Activated naive CD4-positive, alpha-beta T cell treated with anti-CD3 and anti-CD28 coated beads for 36 hours (primary cell): ENCODE measurements at regions not wholly inside any gene's neighbourhood (a gene's known extent, or its start where the extent isn't known, plus 50 kb on each side); places are given as distances from the start of the nearest gene placed in this dataset.

Experiments
- CTCF ChIA-PET: fragments of 350-600 bp; sonication (Branson Sonifier 250); formaldehyde crosslinking; loops from one replicate; lab custom pipeline; 2021; ENCODE audit warnings: antibody characterized with exemption; lab: Charles Lee
- DNase-seq: peaks from one replicate; pipeline ENCODE4 v3.0.0-alpha.2; 2020
- H3K27ac Mint-ChIP-seq: one replicate; pipeline ENCODE4 v1.8.0; 2021; ENCODE audit warnings: mild to moderate bottlenecking, mixed read lengths
- H3K27me3 Mint-ChIP-seq: one replicate; pipeline ENCODE4 v1.8.0; 2021; ENCODE audit warnings: low read depth, mixed read lengths
- H3K36me3 Mint-ChIP-seq: one replicate; pipeline ENCODE4 v1.8.0; 2021; ENCODE audit warnings: low read depth, mixed read lengths
- H3K4me1 Mint-ChIP-seq: one replicate; pipeline ENCODE4 v1.8.0; 2021; ENCODE audit warnings: low read depth, mixed read lengths
- H3K4me3 Mint-ChIP-seq: one replicate; pipeline ENCODE4 v1.8.0; 2021; ENCODE audit warnings: mild to moderate bottlenecking, moderate library complexity, mixed read lengths
- H3K9me3 Mint-ChIP-seq: one replicate; pipeline ENCODE4 v1.8.0; 2021; ENCODE audit warnings: mixed read lengths
- intact Hi-C: fragments of 100-400 bp; cut with micrococcal nuclease; formaldehyde crosslinking; loops from one replicate; pipeline ENCODE4 v1.15.1; 2023

DNA sequence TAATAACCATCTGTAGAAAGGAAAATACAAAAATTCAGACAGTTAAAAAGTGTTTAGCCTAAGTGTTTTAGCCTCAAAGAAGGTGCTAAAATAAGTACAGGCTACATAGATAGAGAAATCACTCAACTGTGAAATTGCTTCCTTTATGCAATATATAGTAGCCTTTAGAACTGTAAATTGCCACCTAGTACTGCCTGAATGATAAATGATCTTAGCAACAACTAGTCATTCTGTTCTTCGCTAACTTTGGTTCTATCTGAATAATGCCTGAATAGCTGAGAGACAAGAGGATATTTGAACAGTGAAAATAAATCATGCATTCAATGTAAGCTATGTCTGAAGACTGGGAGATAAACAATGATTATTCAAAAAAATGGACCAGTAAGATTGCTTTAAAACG lies 603.3 kb upstream of the PTCHD4 start:
- no peak for DNase-seq
- no peak overlapping the region for H3K4me3 Mint-ChIP-seq
- intact Hi-C loops, result no loop called here
- CTCF ChIA-PET, result interaction anchor here (0.6 kb wide), 1 partner anchor 365 kb away, joined by 3 read pairs; no protein-coding TSS in a partner anchor
- peaks cover under 1% of the 10 kb centered on the region for H3K9me3 Mint-ChIP-seq
- H3K4me1 Mint-ChIP-seq, result no peaks in the 10 kb centered on the region
- H3K27me3 Mint-ChIP-seq, result no peaks in the 10 kb centered on the region
- H3K36me3 Mint-ChIP-seq, result no peaks in the 10 kb centered on the region
- no peak overlapping the region for H3K27ac Mint-ChIP-seq

DNA sequence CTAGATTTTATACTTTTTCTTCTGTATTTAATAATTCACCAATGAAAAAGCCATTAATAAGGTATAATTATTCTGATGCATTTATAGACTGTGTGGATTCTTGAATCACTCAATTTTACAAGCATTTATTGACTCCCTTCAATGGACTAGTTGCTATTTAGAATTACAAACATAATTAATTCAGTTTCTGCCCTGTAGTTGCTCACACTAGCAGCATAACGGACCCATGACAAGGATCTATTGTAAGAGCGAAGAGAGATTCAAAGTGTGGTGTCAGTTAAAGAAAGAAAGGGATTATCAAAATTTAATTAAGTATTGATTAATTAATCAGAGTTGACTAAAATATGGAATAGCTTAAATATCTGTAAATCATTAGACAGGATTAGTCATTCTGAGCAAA lies 602.6 kb upstream of the PTCHD4 start:
- DNase-seq, result no peak
- CTCF ChIA-PET, result no interaction called here
- Mint-ChIP-seq H3K4me1 (no peaks in the 10 kb centered on the region), H3K9me3 (no peaks in the 10 kb centered on the region), H3K27ac (no peak overlapping the region), H3K27me3 (no peaks in the 10 kb centered on the region), H3K36me3 (no peaks in the 10 kb centered on the region), H3K4me3 (no peak overlapping the region)
- intact Hi-C loops, result no loop called here

DNA sequence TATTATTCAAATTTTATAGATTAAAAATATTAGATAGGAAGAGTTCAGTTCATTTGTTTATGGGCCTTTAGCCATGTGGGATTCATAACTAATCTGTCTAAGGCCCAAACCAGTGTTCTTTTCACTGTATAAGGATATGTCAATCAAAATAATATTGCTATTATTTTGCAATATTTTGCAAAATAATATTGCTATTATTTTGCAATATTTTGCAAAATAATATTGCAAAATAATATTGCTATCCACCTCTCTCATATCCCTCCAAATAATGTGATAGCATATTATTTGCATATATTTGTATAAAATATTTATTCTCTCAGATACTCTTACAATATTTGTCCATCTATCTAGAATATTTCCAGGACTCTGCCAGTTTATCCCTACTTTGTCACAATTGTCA lies 595.3 kb upstream of the PTCHD4 start:
- no peak for DNase-seq
- H3K36me3 Mint-ChIP-seq, result no peaks in the 10 kb centered on the region
- CTCF ChIA-PET, result no interaction called here
- intact Hi-C loops, result no loop called here
- H3K9me3 Mint-ChIP-seq, result peaks cover 13% of the 10 kb centered on the region
- H3K27ac Mint-ChIP-seq, result no peak overlapping the region
- no peaks in the 10 kb centered on the region for H3K27me3 Mint-ChIP-seq
- H3K4me3 Mint-ChIP-seq, result no peak overlapping the region
- H3K4me1 Mint-ChIP-seq, result no peaks in the 10 kb centered on the region

DNA sequence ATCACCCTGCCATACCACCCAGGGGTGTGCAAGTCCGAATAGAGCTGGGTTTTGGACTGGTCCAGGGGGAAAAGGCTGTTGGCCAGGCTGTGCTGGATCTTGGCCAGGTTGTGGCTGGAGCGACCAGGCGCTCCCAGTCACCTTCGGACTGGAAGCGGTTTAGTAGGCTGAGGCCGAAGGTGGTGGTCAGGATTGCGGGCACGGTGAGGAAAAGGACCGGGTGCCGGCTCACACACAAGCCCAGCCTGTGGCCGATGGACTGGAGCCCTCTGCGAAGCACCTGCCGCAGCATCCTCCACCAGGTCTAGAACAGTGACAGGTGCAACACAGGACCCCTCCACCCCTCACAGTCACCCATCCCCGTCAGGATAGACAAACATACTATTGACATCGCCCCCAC lies 590.6 kb upstream of the PTCHD4 start:
- Mint-ChIP-seq H3K27me3 (no peaks in the 10 kb centered on the region), H3K4me1 (no peaks in the 10 kb centered on the region), H3K27ac (no peak overlapping the region), H3K9me3 (peaks cover 15% of the 10 kb centered on the region), H3K36me3 (no peaks in the 10 kb centered on the region), H3K4me3 (no peak overlapping the region)
- CTCF ChIA-PET, result no interaction called here
- no peak for DNase-seq
- intact Hi-C loops, result no loop called here

DNA sequence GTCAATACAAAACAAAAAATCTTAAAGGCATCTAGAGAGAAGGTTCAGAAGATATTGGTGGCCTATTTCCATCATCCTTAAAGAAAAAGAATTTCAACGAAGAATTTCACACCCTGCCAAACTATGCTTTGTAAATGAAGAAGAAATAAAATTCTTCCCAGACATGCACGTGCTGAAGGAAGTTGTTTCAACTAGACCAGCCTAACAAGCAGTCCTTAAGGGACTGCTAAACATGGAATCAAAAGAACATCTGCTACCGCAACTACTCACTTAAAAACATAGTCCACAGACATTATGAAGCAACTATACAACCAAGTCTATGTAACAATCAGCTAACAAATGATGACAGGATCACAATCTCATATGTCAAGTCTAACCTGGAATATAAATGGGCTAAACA lies 584.9 kb upstream of the PTCHD4 start:
- CTCF ChIA-PET, result no interaction called here
- DNase-seq, result no peak
- Mint-ChIP-seq H3K27ac (no peak overlapping the region), H3K36me3 (no peaks in the 10 kb centered on the region), H3K27me3 (no peaks in the 10 kb centered on the region), H3K4me1 (no peaks in the 10 kb centered on the region), H3K4me3 (no peak overlapping the region), H3K9me3 (peaks cover 27% of the 10 kb centered on the region)
- intact Hi-C loops, result no loop called here

DNA sequence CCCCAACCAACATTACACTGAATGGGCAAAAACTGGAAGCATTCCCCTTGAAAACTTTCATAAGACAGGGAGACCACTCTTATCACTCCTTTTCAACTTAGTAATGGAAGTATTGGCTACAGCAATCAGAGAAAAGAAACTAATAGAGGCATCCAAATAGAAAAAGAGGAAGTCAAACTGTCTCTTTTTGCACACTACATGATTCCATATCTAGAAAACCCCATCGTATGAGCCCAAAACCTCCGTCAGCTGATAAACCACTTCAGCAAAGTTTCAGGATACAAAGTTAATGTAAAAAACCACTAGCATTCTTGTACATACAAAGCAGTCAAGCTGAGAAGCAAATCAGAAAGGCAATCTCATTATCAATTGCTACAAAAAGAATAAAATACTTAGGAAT lies 580.4 kb upstream of the PTCHD4 start:
- CTCF ChIA-PET, result no interaction called here
- no peaks in the 10 kb centered on the region for H3K4me1 Mint-ChIP-seq
- peaks cover 1% of the 10 kb centered on the region for H3K36me3 Mint-ChIP-seq
- no peak overlapping the region for H3K4me3 Mint-ChIP-seq
- intact Hi-C loops, result no loop called here
- peaks cover 52% of the 10 kb centered on the region for H3K9me3 Mint-ChIP-seq
- H3K27ac Mint-ChIP-seq, result no peak overlapping the region
- DNase-seq, result no peak
- H3K27me3 Mint-ChIP-seq, result no peaks in the 10 kb centered on the region

DNA sequence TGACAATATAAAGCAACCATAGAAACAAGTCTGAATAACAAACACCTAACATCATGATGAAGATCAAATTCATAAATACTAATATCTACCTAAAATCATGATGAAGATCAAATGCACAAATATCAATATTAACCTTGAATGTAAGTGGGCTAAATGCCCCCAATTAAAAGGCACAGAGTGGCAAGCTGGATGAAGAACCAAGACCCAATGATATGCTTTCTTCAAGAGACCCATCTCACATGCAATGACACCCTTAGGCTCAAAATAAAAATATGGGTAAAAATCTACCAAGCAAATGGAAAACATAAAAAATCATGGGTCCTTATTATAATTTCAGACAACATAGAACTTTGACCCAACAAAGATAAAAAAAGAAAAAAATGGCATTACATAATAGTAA lies 578.5 kb upstream of the PTCHD4 start:
- no peak overlapping the region for H3K27ac Mint-ChIP-seq
- no peaks in the 10 kb centered on the region for H3K4me1 Mint-ChIP-seq
- peaks cover 44% of the 10 kb centered on the region for H3K9me3 Mint-ChIP-seq
- H3K36me3 Mint-ChIP-seq, result peaks cover 1% of the 10 kb centered on the region
- DNase-seq, result no peak
- H3K27me3 Mint-ChIP-seq, result no peaks in the 10 kb centered on the region
- intact Hi-C loops, result no loop called here
- no peak overlapping the region for H3K4me3 Mint-ChIP-seq
- CTCF ChIA-PET, result no interaction called here

DNA sequence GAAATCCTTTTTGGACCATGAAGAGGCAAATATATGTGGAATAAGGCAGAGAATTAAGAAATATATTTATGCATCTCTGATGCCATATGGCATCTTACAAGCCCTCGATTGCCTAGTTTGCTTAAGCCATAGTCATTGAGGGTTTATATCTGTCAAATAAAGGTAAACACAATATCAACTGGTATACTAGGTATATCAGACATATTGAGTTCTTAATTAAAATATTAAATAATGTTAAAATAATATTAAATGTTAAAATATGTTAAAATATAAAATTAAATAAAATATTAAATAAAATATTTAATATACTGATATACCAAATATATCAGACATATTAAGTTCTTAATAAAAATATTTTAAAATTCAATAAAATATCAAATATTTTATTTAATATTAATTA lies 567.4 kb upstream of the PTCHD4 start:
- Mint-ChIP-seq H3K4me1 (no peaks in the 10 kb centered on the region), H3K27me3 (no peaks in the 10 kb centered on the region)
- CTCF ChIA-PET, result no interaction called here

DNA sequence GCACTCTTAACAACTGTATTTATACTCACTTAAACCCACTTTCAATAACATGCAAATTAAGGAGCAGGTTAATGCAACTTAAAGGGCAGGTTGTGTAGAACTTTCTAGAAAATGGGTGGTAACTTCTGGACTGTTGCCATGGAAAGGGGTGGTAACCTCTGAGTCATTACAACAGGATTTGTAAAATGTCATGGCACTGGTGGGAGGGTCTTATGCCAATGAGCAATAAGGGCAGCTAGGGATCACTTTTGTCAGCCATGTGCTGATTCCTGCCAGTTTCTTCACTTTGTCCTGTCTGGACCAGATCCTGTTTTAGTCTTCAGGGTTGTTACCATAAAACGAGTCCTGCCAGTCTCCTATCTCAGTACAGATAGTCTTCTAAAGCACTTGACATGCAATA lies 560.5 kb upstream of the PTCHD4 start:
- Mint-ChIP-seq H3K4me3 (no peak overlapping the region), H3K4me1 (no peaks in the 10 kb centered on the region), H3K27me3 (no peaks in the 10 kb centered on the region), H3K36me3 (no peaks in the 10 kb centered on the region), H3K9me3 (no peaks in the 10 kb centered on the region), H3K27ac (no peak overlapping the region)
- intact Hi-C loops, result no loop called here
- CTCF ChIA-PET, result no interaction called here
- no peak for DNase-seq

More for the DNA sequence above, 567.4 kb upstream of the PTCHD4 start:
- Mint-ChIP-seq H3K27ac (no peak overlapping the region), H3K36me3 (no peaks in the 10 kb centered on the region), H3K9me3 (peaks cover 8% of the 10 kb centered on the region), H3K4me3 (no peak overlapping the region)
- no peak for DNase-seq
- intact Hi-C loops, result no loop called here

DNA sequence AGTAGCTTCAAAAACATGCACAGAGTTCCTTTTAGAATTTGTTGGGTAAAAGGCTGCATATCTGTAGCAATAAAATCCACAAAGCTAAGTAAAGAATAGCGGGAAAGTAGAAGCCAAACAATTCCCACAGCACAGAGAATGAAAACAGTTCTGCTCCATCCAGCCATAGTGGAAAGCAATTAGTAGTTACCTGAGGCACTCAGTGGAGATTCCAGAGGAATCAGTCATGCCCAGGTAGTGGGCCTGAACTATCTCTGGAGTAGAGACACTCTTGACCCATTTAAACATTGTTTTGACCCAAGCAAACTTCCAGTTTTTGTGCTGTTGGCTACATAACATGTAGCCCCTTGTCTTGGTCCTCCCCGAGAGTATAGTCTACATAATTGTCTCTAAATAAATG lies 559.5 kb upstream of the PTCHD4 start:
- Mint-ChIP-seq H3K4me1 (no peaks in the 10 kb centered on the region), H3K27ac (no peak overlapping the region)
- CTCF ChIA-PET, result no interaction called here

DNA sequence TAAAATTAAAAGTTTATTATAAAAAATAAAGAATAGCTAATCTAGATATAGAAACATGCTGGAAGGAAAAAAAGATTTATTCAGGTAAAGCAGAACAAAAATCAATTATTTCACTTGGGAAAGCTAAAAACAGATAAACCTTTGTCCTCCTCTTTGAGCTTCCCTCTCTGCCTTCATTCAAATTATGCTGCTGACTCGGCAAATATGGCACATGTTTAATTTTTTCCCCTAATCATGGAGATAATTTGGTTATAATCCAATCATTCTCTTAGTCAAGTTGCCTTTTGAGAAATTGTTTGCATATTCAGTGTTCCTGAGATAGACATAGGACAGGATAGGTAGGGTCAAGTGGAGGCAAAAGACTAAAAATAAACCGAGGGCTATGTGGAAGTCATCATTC lies 556.8 kb upstream of the PTCHD4 start:
- CTCF ChIA-PET, result interaction anchor here (0.7 kb wide), 1 partner anchor 142 kb away, joined by 4 read pairs; no protein-coding TSS in a partner anchor
- intact Hi-C loops, result no loop called here
- Mint-ChIP-seq H3K9me3 (no peaks in the 10 kb centered on the region), H3K4me1 (no peaks in the 10 kb centered on the region), H3K4me3 (no peak overlapping the region), H3K27me3 (no peaks in the 10 kb centered on the region), H3K27ac (no peak overlapping the region), H3K36me3 (no peaks in the 10 kb centered on the region)
- DNase-seq, result no peak

More for the DNA sequence above, 559.5 kb upstream of the PTCHD4 start:
- Mint-ChIP-seq H3K36me3 (no peaks in the 10 kb centered on the region), H3K9me3 (no peaks in the 10 kb centered on the region), H3K27me3 (no peaks in the 10 kb centered on the region), H3K4me3 (no peak overlapping the region)
- intact Hi-C loops, result no loop called here
- no peak for DNase-seq

DNA sequence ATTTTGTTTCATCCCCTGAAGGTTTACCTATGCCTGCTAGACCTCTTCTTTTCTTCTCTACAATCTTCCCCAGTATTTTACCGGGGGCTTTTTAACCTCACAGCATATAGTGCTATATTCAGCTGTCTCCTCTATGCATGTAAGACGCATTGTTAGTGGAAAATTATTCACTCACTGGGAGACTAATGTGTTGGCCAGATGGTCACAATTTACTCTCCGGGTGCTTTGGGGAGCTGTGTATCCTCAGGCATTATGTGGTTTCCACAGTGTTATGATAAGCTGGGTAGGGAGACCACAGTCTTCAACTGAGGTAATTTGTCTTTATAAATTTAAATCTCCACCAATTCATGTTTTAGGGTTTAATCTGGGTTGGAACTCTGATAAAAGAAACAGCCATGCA lies 553.8 kb upstream of the PTCHD4 start:
- Mint-ChIP-seq H3K36me3 (no peaks in the 10 kb centered on the region), H3K27ac (no peak overlapping the region), H3K4me1 (no peaks in the 10 kb centered on the region), H3K9me3 (no peaks in the 10 kb centered on the region), H3K27me3 (no peaks in the 10 kb centered on the region), H3K4me3 (no peak overlapping the region)
- DNase-seq, result no peak
- intact Hi-C loops, result no loop called here
- CTCF ChIA-PET, result interaction anchor here (0.7 kb wide), 1 partner anchor 101 kb away, joined by 3 read pairs; no protein-coding TSS in a partner anchor

DNA sequence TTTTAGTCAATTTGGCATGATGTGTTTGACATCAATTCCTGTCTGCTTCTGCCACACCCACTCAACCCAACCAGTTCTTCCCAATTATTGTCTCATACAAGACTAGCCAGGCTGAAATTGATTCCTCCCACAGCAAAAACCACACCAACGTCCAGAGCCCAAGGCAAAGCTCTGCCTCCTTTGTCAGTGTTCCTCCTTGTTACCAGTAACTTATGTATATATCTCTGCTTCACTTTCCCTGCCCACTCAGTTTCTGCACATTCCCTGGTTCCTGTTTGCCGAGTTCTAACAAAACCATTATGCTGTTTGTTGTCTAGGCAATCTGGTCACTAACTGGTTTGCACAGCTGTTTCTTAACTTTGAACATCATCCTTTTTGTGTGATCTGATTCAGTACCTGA lies 547.9 kb upstream of the PTCHD4 start:
- no peak overlapping the region for H3K27ac Mint-ChIP-seq
- no peak overlapping the region for H3K4me3 Mint-ChIP-seq
- intact Hi-C loops, result no loop called here
- DNase-seq, result no peak
- no peaks in the 10 kb centered on the region for H3K27me3 Mint-ChIP-seq
- H3K36me3 Mint-ChIP-seq, result no peaks in the 10 kb centered on the region
- CTCF ChIA-PET, result no interaction called here
- no peaks in the 10 kb centered on the region for H3K9me3 Mint-ChIP-seq
- no peaks in the 10 kb centered on the region for H3K4me1 Mint-ChIP-seq

DNA sequence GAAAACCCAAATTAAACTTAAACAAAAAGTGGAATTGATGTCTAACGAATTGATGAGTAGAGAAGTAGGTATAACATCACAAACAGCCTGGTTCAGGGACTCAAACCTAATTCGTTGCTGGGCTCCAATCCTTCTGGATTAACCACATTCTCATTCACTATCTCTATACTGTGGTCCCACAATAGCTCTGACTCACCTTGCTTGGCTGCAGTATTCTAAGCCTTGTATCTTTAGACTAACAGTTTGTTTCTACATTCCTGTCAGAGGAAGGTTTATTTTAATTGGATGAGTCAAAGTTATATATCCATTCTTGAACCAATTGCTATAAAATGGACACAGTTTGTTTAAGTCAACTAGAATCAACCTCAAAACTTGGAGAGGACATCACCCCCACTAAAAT lies 530.5 kb upstream of the PTCHD4 start:
- Mint-ChIP-seq H3K4me1 (no peaks in the 10 kb centered on the region), H3K27me3 (no peaks in the 10 kb centered on the region), H3K27ac (no peak overlapping the region), H3K36me3 (no peaks in the 10 kb centered on the region), H3K9me3 (peaks cover 15% of the 10 kb centered on the region), H3K4me3 (no peak overlapping the region)
- intact Hi-C loops, result no loop called here
- CTCF ChIA-PET, result no interaction called here
- DNase-seq, result no peak
